Fibroblast of the aortic adventitia (primary cell): ENCODE measurements at regions not wholly inside any gene's neighbourhood (a gene's known extent, or its start where the extent isn't known, plus 50 kb on each side); places are given as distances from the start of the nearest gene placed in this dataset.

ENCODE experiments used
- DNase-seq: peaks from one replicate; pipeline ENCODE4 v3.0.0-alpha.2; 2010; ENCODE audit warnings: low read depth
- H3K4me3 ChIP-seq: 2 replicates; pipeline ENCODE4 v1.5.1; 2011; ENCODE audit warnings: low read depth, mild to moderate bottlenecking, control low read depth, low read length, moderate library complexity
- TF ChIP-seq, protein P1 (sequence below): IDR thresholded peaks from 2 replicates; pipeline ENCODE4 v1.5.1; 2011; ENCODE audit warnings: mild to moderate bottlenecking, low read length, control low read depth, inconsistent platforms; ENCODE audit not compliant: insufficient read depth

DNA sequence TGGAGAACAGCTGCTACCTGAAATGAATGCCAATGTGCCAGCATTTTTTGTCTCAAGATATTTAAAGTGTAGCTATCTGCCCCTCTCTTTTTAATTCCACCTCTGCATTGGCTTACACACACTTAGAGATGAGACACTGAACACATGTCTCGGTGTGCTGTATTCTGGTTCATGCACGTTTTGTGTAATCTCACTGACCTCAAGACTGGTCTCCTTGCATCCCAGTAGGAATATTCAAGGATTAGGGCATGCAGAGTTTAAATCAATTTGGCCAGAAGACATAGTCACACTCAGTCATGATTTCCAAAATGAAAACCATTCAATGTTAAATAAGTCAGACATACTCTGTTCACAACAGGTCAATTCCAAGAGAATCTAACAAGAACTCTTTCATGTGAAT, 561.8 kb upstream of the TUSC1 start:
- no peak overlapping the region for H3K4me3 ChIP-seq
- TF ChIP-seq, protein P1, sequence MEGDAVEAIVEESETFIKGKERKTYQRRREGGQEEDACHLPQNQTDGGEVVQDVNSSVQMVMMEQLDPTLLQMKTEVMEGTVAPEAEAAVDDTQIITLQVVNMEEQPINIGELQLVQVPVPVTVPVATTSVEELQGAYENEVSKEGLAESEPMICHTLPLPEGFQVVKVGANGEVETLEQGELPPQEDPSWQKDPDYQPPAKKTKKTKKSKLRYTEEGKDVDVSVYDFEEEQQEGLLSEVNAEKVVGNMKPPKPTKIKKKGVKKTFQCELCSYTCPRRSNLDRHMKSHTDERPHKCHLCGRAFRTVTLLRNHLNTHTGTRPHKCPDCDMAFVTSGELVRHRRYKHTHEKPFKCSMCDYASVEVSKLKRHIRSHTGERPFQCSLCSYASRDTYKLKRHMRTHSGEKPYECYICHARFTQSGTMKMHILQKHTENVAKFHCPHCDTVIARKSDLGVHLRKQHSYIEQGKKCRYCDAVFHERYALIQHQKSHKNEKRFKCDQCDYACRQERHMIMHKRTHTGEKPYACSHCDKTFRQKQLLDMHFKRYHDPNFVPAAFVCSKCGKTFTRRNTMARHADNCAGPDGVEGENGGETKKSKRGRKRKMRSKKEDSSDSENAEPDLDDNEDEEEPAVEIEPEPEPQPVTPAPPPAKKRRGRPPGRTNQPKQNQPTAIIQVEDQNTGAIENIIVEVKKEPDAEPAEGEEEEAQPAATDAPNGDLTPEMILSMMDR = no peak
- no peak for DNase-seq

DNA sequence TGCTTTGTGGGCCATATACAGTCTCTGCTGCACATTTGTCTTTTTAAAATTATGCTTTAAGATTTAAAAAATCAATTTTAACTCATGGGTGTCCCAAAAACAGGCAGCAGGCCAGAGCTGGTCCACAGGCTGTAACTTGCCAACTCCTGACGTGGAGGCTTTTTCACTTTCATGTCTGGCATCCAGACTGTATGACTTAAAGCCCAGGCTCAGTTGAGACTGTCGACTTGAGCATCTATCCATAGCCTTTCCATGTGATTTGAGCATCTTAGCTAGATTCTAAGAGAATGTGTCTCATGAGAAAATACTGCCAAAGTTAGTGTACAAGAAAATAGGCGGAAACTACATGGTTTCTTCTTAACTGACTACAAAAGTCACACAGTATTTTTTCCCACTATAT, 559.0 kb upstream of the TUSC1 start:
- peak; percentile 8 for DNase-seq
- TF ChIP-seq, protein P1 = no peak

DNA sequence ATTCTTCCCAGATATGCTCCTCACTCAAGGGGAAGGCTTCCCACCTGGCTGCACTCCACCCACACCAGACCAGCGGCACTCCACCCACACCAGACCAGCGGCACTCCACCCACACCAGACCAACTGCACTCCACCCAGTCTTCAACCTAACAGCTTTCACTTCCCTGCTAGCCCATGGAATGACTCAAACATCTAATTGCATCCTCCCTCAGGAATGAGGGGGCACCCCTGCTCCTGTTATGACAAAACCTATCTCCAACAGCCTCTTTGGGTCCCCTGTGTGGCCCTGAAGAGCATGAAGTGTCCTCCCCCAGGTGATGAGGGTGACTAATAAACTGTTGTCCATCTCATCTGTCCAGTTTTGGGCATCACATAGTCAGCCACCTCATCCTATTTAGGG, 556.6 kb upstream of the TUSC1 start:
- DNase-seq = no peak
- no peak overlapping the region for H3K4me3 ChIP-seq
- TF ChIP-seq, protein P1 = no peak

More for the DNA sequence above, 559.0 kb upstream of the TUSC1 start:
- no peak overlapping the region for H3K4me3 ChIP-seq

DNA sequence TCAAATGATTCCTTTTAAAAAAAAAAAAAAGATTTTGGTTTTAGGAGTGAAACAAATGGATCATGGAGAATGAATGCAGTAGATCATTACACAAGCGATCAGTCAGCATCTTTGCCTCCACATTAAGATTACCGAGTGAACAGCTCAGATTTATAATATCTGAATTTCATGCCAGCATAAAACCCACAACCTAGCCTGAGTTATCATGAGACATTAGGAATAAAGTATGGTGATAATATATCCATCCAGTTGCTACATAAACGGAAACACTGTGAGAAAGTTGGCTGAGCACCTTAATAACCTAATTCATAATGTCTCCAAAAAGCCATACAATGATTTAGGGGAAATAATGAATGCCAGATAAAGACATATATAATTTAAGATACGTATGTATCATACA, 553.1 kb upstream of the TUSC1 start:
- TF ChIP-seq, protein P1 = no peak
- DNase-seq = no peak
- H3K4me3 ChIP-seq = no peak overlapping the region

DNA sequence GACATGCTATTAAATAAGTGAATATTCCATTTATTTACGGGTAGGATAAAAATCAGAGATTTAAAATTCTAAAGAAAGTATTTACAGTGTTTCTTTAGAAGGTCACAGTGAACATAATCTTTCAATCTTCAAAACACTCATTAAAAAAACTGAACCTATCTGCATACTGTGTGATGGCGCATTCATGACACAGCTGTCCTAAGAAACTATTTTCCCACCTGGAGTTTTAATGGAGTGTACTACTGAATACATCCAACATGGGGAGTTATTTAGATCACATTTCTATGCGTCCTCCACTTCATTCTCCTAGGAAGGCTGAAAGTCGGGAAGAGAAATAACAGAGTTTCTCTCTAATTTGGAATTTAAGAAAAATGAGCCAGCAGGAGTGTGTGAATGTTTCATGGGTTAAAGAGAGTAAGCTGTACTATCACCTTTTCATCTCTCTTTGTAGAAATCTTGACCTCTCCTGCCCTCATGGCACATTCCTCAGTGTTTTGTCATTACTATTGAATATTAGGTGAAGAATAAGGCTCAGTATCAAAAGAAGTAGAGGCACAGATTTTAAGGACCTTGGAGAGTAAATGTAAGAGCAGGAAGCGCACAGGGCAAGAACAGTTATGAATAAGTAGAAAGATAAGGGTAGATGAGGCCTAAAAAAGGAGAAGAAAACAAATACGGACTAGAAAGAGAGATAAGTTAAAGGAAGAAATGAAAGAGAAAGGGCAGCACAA, 551.2 kb upstream of the TUSC1 start:
- TF ChIP-seq, protein P1 = no peak
- no peak overlapping the region for H3K4me3 ChIP-seq
- DNase-seq = no peak

DNA sequence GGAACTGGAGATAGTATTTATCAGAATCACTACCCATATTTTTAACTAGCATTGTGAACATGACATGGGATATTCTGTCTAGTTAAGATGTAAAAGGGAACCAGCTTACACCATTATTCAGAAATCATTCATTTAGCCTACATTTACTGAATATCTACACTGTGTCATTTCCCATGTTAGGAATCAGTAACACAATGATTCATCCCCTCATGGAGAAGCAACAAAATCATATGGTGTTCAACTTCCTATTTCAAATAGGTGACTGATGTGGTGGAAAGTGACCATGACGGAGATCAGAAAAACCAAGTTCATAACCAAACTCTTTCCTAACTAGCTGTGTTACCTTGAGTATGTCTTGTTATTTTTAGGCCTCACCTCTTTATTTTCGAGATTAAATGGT, 550.0 kb upstream of the TUSC1 start:
- H3K4me3 ChIP-seq = no peak overlapping the region
- DNase-seq = no peak
- TF ChIP-seq, protein P1 = no peak

DNA sequence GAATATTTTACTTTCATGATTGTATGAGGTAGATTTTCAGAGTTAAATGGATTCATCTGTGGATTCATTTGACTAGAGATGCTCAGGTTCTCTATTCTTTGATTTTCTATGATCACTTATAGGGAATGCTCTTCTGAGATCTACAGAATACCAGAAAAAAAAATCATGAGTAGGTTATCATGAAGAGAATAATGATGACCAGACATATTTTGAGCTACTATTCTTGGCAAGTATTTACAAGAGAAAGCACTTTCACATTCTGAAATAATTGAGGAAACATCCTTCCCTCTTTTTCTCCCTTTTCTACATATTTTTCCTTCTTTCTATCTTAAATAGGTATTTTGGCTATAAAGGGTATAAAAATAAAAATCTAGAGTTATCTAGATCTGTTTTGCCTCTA, 543.0 kb upstream of the TUSC1 start:
- no peak for DNase-seq
- no peak overlapping the region for H3K4me3 ChIP-seq
- TF ChIP-seq, protein P1 = no peak
